K562 (cell line): ENCODE measurements at regions not wholly inside any gene's neighbourhood (a gene's known extent, or its start where the extent isn't known, plus 50 kb on each side); places are given as distances from the start of the nearest gene placed in this dataset.

Experiments used
- ATF2 ChIP-seq: sonication (generic); formaldehyde crosslinking; IDR thresholded peaks from 2 replicates; pipeline ENCODE4 v1.8.1; 2022; ENCODE audit warnings: missing genetic modification reagents
- CTCF ChIP-seq, 3 experiments: IDR thresholded peaks in 2 of 3; conservative IDR thresholded peaks in 1 of 3; 2 replicates each; pipeline ENCODE4 v1.5.1; 2011 to 2012; ENCODE audit warnings: low read length in 3 of 3, mild to moderate bottlenecking in 3 of 3, control low read depth in 2 of 3, improper control_type of control experiment in 1 of 3, inconsistent platforms in 1 of 3, low read depth in 1 of 3, mixed read lengths in 1 of 3, moderate library complexity in 1 of 3; ENCODE audit not compliant: insufficient read depth in 2 of 3
- FOS ChIP-seq: IDR thresholded peaks from 3 replicates; pipeline ENCODE4 v1.6.1; 2011; ENCODE audit not compliant: insufficient read length; ENCODE audit errors: extremely low read depth
- JUN ChIP-seq, 2 experiments: sonication (generic) in 1 of 2; formaldehyde crosslinking in 1 of 2; IDR thresholded peaks; 2 replicates each; pipeline versions ENCODE4 v1.6.1 to v1.8.0; 2012 to 2022; ENCODE audit warnings: borderline replicate concordance in 2 of 2, mild to moderate bottlenecking in 2 of 2, improper control_type of control experiment in 1 of 2, low read depth in 1 of 2, low read length in 1 of 2, missing genetic modification reagents in 1 of 2
- KAT7 ChIP-seq: sonication (generic); formaldehyde crosslinking; IDR thresholded peaks from 2 replicates; pipeline ENCODE4 v1.8.0; 2022; ENCODE audit warnings: missing genetic modification reagents, mild to moderate bottlenecking, borderline replicate concordance
- SIN3A ChIP-seq, 2 experiments: fragments of 150-350 bp in 1 of 2; IDR thresholded peaks; 2 replicates each; pipeline ENCODE4 v1.6.1; 2011 to 2016; ENCODE audit warnings: borderline replicate concordance in 2 of 2, low read depth in 2 of 2, low read length in 2 of 2, mild to moderate bottlenecking in 2 of 2, moderate library complexity in 2 of 2; ENCODE audit not compliant: control insufficient read depth in 1 of 2
- TEAD4 ChIP-seq, 2 experiments: sonication (generic) in 1 of 2; formaldehyde crosslinking in 1 of 2; IDR thresholded peaks; 2 replicates each; pipeline versions ENCODE4 v1.6.1 to v1.8.0; 2012 to 2022; ENCODE audit warnings: borderline replicate concordance in 1 of 2, inconsistent platforms in 1 of 2, low read length in 1 of 2, mild to moderate bottlenecking in 1 of 2, missing genetic modification reagents in 1 of 2

GRCh38 chr5:158534203-158534602 lies 565.5 kb downstream of the EBF1 start:
- TF ChIP-seq ATF2 = no peak
- no peak for TF ChIP-seq SIN3A (IDR thresholded peaks at IDR 0.05; ENCODE audit: borderline replicate concordance in 2 of 2, control insufficient read depth in 1 of 2, low read depth in 2 of 2, low read length in 2 of 2)
- TF ChIP-seq TEAD4 (IDR thresholded peaks at IDR 0.05; ENCODE audit: low read length) = no peak
- TF ChIP-seq TEAD4 (CRISPR knock-in tag; IDR thresholded peaks at IDR 0.05; ENCODE audit: borderline replicate concordance) = no peak
- TF ChIP-seq FOS = no peak
- TF ChIP-seq KAT7 (CRISPR knock-in tag) = no peak
- TF ChIP-seq JUN (IDR thresholded peaks at IDR 0.05; ENCODE audit: borderline replicate concordance, low read depth, low read length) = no peak
- no peak for TF ChIP-seq JUN (CRISPR knock-in tag; IDR thresholded peaks at IDR 0.05; ENCODE audit: borderline replicate concordance)
- no peak for TF ChIP-seq CTCF (IDR thresholded peaks at IDR 0.05 in 2 of 3, conservative IDR thresholded peaks at IDR 0.05 in 1 of 3; ENCODE audit: insufficient read depth in 2 of 3, low read depth in 1 of 3, low read length in 3 of 3)
